Common myeloid progenitor, CD34-positive (primary cell): ENCODE measurements at regions not wholly inside any gene's neighbourhood (a gene's known extent, or its start where the extent isn't known, plus 50 kb on each side); places are given as distances from the start of the nearest gene placed in this dataset.
A peak's percentile ranks its signal among the peaks of the same experiment; 100 is the strongest.
"Not testable (repeated sequence)": the region's sequence is repeated elsewhere in the genome, so short reads cannot be mapped to it uniquely, and the experiment has no call there.

Source experiments
- CTCF ChIA-PET: fragments of 350-600 bp; sonication (Branson Sonifier 250); formaldehyde crosslinking; loops from one replicate; lab custom pipeline; 2021; ENCODE audit warnings: antibody characterized with exemption; lab: Charles Lee
- POLR2A ChIA-PET: fragments of 350-600 bp; sonication (Branson Sonifier 250); formaldehyde crosslinking; loops from one replicate; lab custom pipeline; 2021; ENCODE audit warnings: antibody characterized with exemption; lab: Charles Lee
- DNase-seq, 3 donors: peaks; one replicate each; pipeline versions ENCODE4 v3.0.0 to v3.0.0-alpha.2; 2013
- H3K27ac ChIP-seq, 2 experiments: 1 replicate in 1 of 2; 2 replicates in 1 of 2; pipeline ENCODE4 v1.7.0; 2013; ENCODE audit warnings: inconsistent platforms in 2 of 2, low read length in 2 of 2, mild to moderate bottlenecking in 2 of 2, low read depth in 1 of 2, moderate library complexity in 1 of 2; ENCODE audit not compliant: severe bottlenecking in 2 of 2, insufficient read depth in 1 of 2, poor library complexity in 1 of 2
- H3K27me3 ChIP-seq, 5 experiments: replicated peaks in 2 of 5; 1 replicate in 3 of 5; 2 replicates in 2 of 5; pipeline versions ENCODE4 v1.6.1 to v1.7.0; 2013; ENCODE audit warnings: low read length in 4 of 5, mild to moderate bottlenecking in 2 of 5, moderate library complexity in 2 of 5, inconsistent platforms in 1 of 5; ENCODE audit not compliant: insufficient read depth in 5 of 5, control insufficient read depth in 4 of 5
- H3K36me3 ChIP-seq, 4 experiments: 1 replicate in 2 of 4; 2 replicates in 2 of 4; pipeline versions ENCODE4 v1.6.1 to v1.7.0; 2013; ENCODE audit warnings: low read length in 3 of 4, control low read depth in 1 of 4, mild to moderate bottlenecking in 1 of 4; ENCODE audit not compliant: control insufficient read depth in 4 of 4, insufficient read depth in 4 of 4
- H3K4me1 ChIP-seq, 4 experiments: 1 replicate in 3 of 4; 2 replicates in 1 of 4; pipeline versions ENCODE4 v1.6.1 to v1.7.1; 2013; ENCODE audit warnings: low read length in 3 of 4, mild to moderate bottlenecking in 3 of 4, control low read depth in 1 of 4, inconsistent platforms in 1 of 4, moderate library complexity in 1 of 4; ENCODE audit not compliant: control insufficient read depth in 4 of 4, insufficient read depth in 4 of 4; ENCODE audit errors: control extremely low read depth in 1 of 4
- H3K4me3 ChIP-seq, 7 experiments: 1 replicate in 4 of 7; 2 replicates in 3 of 7; pipeline versions ENCODE4 v1.5.1 to v1.7.0; 2013; ENCODE audit warnings: mild to moderate bottlenecking in 7 of 7, low read length in 6 of 7, moderate library complexity in 6 of 7, inconsistent platforms in 2 of 7, low read depth in 2 of 7, control low read depth in 1 of 7; ENCODE audit not compliant: insufficient read depth in 4 of 7, control insufficient read depth in 1 of 7; ENCODE audit errors: extremely low read depth in 1 of 7
- H3K9me3 ChIP-seq, 5 experiments: 1 replicate in 4 of 5; 2 replicates in 1 of 5; pipeline versions ENCODE4 v1.6.1 to v1.7.1; 2013; ENCODE audit warnings: low read length in 4 of 5, mild to moderate bottlenecking in 2 of 5, inconsistent platforms in 1 of 5, low read depth in 1 of 5, moderate library complexity in 1 of 5; ENCODE audit not compliant: control insufficient read depth in 4 of 5, insufficient read depth in 2 of 5; ENCODE audit errors: control extremely low read depth in 1 of 5
- WGBS: methylation state at CpG from one replicate; pipeline ENCODE4 v1.1.5; 2013; ENCODE audit not compliant: insufficient coverage; 5-methylcytosine and 5-hydroxymethylcytosine counted together

DNA sequence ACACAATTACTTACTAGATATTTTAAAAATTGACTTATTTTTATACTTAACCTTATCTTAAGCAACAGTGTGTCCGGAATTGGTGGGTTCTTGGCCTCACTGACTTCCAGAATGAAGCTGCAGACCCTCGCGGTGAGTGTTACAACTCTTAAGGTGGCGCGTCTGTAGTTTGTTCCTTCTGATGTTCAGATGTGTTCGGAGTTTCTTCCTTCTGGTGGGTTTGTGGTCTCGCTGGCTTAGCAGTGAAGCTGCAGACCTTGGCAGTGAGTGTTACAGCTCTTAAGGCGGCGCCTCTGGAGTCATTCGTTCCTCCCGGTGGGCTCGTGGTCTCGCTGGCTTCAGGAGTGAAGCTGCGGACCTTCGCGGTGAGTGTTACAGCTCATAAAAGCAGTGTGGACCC, 322.5 kb upstream of the CITED2 start:
- not testable (repeated sequence) for H3K36me3 ChIP-seq

GRCh38 chr6:139695361-139695760, 320.9 kb upstream of the CITED2 start:
- H3K27ac ChIP-seq = no peak overlapping the region
- no peaks in the 10 kb centered on the region for H3K9me3 ChIP-seq
- no peaks in the 10 kb centered on the region for H3K27me3 ChIP-seq
- ChIA-PET CTCF (no interaction called here), POLR2A (no interaction called here)
- H3K4me3 ChIP-seq = peak overlapping the region in 1 of 7 experiments; percentile 10
- DNase-seq = no peak
- peaks cover 0 to 7% (median 0%) of the 10 kb centered on the region in 4 experiments for H3K4me1 ChIP-seq
- no CpG with 5 or more reads among the region's 1 CpG for WGBS
- H3K36me3 ChIP-seq = peaks cover 0 to 2% (median 0%) of the 10 kb centered on the region in 4 experiments

More for the DNA sequence above, 322.5 kb upstream of the CITED2 start:
- WGBS = 52% methylated on average over 12 of the region's 16 CpGs
- H3K4me3 ChIP-seq = peak overlapping the region in 2 of 7 experiments; percentile 45
- H3K9me3 ChIP-seq, H3K4me1 ChIP-seq, H3K27ac ChIP-seq, POLR2A ChIA-PET, H3K27me3 ChIP-seq: not testable (repeated sequence)
- CTCF ChIA-PET = interaction anchor here (0.9 kb wide), 1 partner anchor 326 kb away, joined by 3 read pairs; no protein-coding TSS in a partner anchor
- peak; percentile 15 to 84 (median 68) for DNase-seq

- ChIA-PET POLR2A (interaction anchor here (1.5 kb wide), 1 partner anchor 14 kb away, joined by 4 read pairs; no protein-coding TSS in a partner anchor), CTCF (no interaction called here)
- peaks cover 0 to 2% (median 0%) of the 10 kb centered on the region in 4 experiments for H3K36me3 ChIP-seq
- no peak overlapping the region for H3K4me3 ChIP-seq
- H3K27me3 ChIP-seq = no peaks in the 10 kb centered on the region
- peaks cover 0 to 7% (median 0%) of the 10 kb centered on the region in 4 experiments for H3K4me1 ChIP-seq
- no peak for DNase-seq
- H3K27ac ChIP-seq = no peak overlapping the region
- no CpG with 5 or more reads among the region's 1 CpG for WGBS
- H3K9me3 ChIP-seq = no peaks in the 10 kb centered on the region
These were observed 319.3 kb upstream of the CITED2 start for GRCh38 chr6:139693735-139694134.

- Histone ChIP-seq H3K4me3 (no peak overlapping the region), H3K27ac (no peak overlapping the region), H3K4me1 (no peaks in the 10 kb centered on the region), H3K9me3 (no peaks in the 10 kb centered on the region), H3K27me3 (no peaks in the 10 kb centered on the region), H3K36me3 (peaks cover 0 to 2% (median 0%) of the 10 kb centered on the region in 4 experiments)
- no peak for DNase-seq
- CTCF ChIA-PET = interaction anchor here (1.1 kb wide), 1 partner anchor 18 kb away, joined by 3 read pairs; no protein-coding TSS in a partner anchor
- POLR2A ChIA-PET = no interaction called here
- 100% methylated on average over 1 of the region's 1 CpG for WGBS
These were observed 315.6 kb upstream of the CITED2 start for GRCh38 chr6:139690007-139690406.

DNA sequence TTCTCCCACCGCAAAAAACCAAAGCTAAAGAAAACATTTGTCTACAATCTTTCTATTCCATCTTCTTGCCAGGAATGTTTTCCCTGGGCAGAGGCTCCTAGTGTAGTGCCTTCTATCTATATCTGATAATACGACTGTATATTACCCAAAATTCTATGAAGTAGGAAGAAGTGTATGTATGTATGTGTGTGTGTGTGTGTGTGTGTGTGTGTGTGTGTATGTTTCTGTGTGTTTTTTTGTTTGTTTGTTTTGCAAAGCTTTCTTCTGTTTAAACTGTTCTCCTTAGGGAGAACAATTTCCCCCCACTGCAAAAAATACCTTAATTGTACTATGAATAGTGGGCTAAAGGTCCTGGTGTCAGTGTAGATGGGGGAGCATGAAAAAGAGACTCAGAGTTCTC, 312.6 kb upstream of the CITED2 start:
- H3K27ac ChIP-seq = no peak overlapping the region
- H3K4me3 ChIP-seq = no peak overlapping the region
- no CpG with 5 or more reads among the region's 2 CpGs for WGBS
- no peaks in the 10 kb centered on the region for H3K36me3 ChIP-seq
- H3K4me1 ChIP-seq = no peaks in the 10 kb centered on the region
- no peaks in the 10 kb centered on the region for H3K27me3 ChIP-seq
- ChIA-PET POLR2A (no interaction called here), CTCF (interaction anchor here (1.0 kb wide), 1 partner anchor 20 kb away, joined by 3 read pairs; no protein-coding TSS in a partner anchor)
- no peaks in the 10 kb centered on the region for H3K9me3 ChIP-seq
- DNase-seq = no peak

- H3K36me3 ChIP-seq = no peaks in the 10 kb centered on the region
- ChIA-PET POLR2A (no interaction called here), CTCF (interaction anchor here (1.0 kb wide), 1 partner anchor 21 kb away, joined by 3 read pairs; no protein-coding TSS in a partner anchor)
- WGBS = 83% methylated on average over 1 of the region's 5 CpGs
- no peaks in the 10 kb centered on the region for H3K9me3 ChIP-seq
- DNase-seq = no peak
- no peak overlapping the region for H3K4me3 ChIP-seq
- no peaks in the 10 kb centered on the region for H3K4me1 ChIP-seq
- no peak overlapping the region for H3K27ac ChIP-seq
- no peaks in the 10 kb centered on the region for H3K27me3 ChIP-seq
These were observed 311.9 kb upstream of the CITED2 start for GRCh38 chr6:139686308-139686707.

DNA sequence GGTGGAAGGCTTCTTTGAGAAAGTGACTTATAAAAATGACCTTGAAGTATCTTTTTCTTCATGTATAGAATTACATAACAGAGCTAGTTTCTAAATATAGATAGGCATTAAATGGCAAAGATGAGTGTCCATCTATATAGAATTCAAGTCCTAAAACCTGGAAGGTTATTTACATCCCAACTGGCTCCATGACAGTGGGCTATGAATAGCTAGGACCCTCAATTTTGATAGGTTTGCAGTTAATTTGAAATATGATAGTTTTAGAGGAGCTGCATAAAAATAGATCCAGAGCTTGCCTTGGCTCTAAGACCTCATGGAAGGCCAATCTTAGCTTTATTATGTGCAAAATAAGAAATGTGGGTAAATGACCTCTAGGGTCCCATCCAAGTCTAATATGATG, 310.6 kb upstream of the CITED2 start:
- Histone ChIP-seq H3K9me3 (no peaks in the 10 kb centered on the region), H3K27me3 (no peaks in the 10 kb centered on the region), H3K4me1 (no peaks in the 10 kb centered on the region), H3K36me3 (no peaks in the 10 kb centered on the region), H3K4me3 (no peak overlapping the region), H3K27ac (no peak overlapping the region)
- ChIA-PET POLR2A (no interaction called here), CTCF (no interaction called here)
- no peak for DNase-seq
